PC-9 (cell line): ENCODE measurements at regions not wholly inside any gene's neighbourhood (a gene's known extent, or its start where the extent isn't known, plus 50 kb on each side); places are given as distances from the start of the nearest gene placed in this dataset.

Experiments
- BruUV-seq: library from RNA; stranded (reverse); fragments of 400-500 nt; replicated peaks from 2 replicates; lab custom pipeline; 2021; lab: Mats Ljungman, UMichigan
- CTCF ChIA-PET: fragments of 300-600 bp; sonication (Branson Sonifier 250); formaldehyde crosslinking; loops from one replicate; lab custom pipeline; 2022; ENCODE audit warnings: antibody characterized with exemption; lab: Charles Lee
- POLR2A ChIA-PET: fragments of 300-600 bp; sonication (Branson Sonifier 250); formaldehyde crosslinking; loops from one replicate; lab custom pipeline; 2022; ENCODE audit warnings: antibody characterized with exemption; ENCODE audit not compliant: unreplicated experiment; lab: Charles Lee
- DNase-seq, 2 experiments: peaks; one replicate each; pipeline versions ENCODE4 v3.0.0 to v3.0.0-alpha.2; 2015 to 2022; ENCODE audit warnings: mixed read lengths in 1 of 2
- H2AFZ ChIP-seq: fragments of 200-600 bp; sonication (generic); 2 replicates; pipeline ENCODE4 v1.8.1; 2017; ENCODE audit warnings: antibody characterized with exemption
- H3F3A ChIP-seq: fragments of 200-600 bp; sonication (generic); 2 replicates; pipeline ENCODE4 v1.8.1; 2017; ENCODE audit warnings: antibody characterized with exemption, mild to moderate bottlenecking, low read depth; ENCODE audit not compliant: insufficient read depth
- H3K27ac ChIP-seq: fragments of 200-600 bp; sonication (generic); 2 replicates; pipeline ENCODE4 v1.6.1; 2016; ENCODE audit warnings: mixed run types
- H3K27me3 ChIP-seq: fragments of 200-600 bp; sonication (generic); 2 replicates; pipeline ENCODE4 v1.6.1; 2016; ENCODE audit warnings: low read depth, mixed run types; ENCODE audit not compliant: insufficient read depth
- H3K36me3 ChIP-seq: fragments of 200-600 bp; sonication (generic); 2 replicates; pipeline ENCODE4 v1.6.1; 2016; ENCODE audit warnings: low read depth, mixed run types
- H3K4me1 ChIP-seq: fragments of 200-600 bp; sonication (generic); replicated peaks from 2 replicates; pipeline ENCODE4 v1.6.1; 2016; ENCODE audit warnings: mixed run types; ENCODE audit not compliant: insufficient read depth
- H3K4me2 ChIP-seq: fragments of 200-600 bp; sonication (generic); 2 replicates; pipeline ENCODE4 v1.6.1; 2017; ENCODE audit warnings: mixed run types
- H3K4me3 ChIP-seq: fragments of 200-600 bp; sonication (generic); 2 replicates; pipeline ENCODE4 v1.6.1; 2016; ENCODE audit warnings: mixed run types
- H3K79me2 ChIP-seq: fragments of 200-600 bp; sonication (generic); 2 replicates; pipeline ENCODE4 v1.6.1; 2017; ENCODE audit warnings: low read depth, mixed run types
- H3K9me2 ChIP-seq: fragments of 200-600 bp; sonication (generic); 2 replicates; pipeline ENCODE4 v1.8.1; 2017; ENCODE audit warnings: mild to moderate bottlenecking; ENCODE audit not compliant: insufficient read depth
- H3K9me3 ChIP-seq: fragments of 200-600 bp; sonication (generic); 2 replicates; pipeline ENCODE4 v1.8.1; 2016; ENCODE audit warnings: low read depth; ENCODE audit not compliant: insufficient read depth
- H4K20me1 ChIP-seq: fragments of 200-600 bp; sonication (generic); 2 replicates; pipeline ENCODE4 v1.8.1; 2017; ENCODE audit not compliant: insufficient read depth
- CTCF ChIP-seq: fragments of 200-600 bp; sonication (generic); conservative IDR thresholded peaks from 2 replicates; pipeline ENCODE4 v1.6.1; 2017; ENCODE audit warnings: mixed run types, antibody characterized with exemption, mild to moderate bottlenecking, moderate library complexity
- EZH2 ChIP-seq: fragments of 200-600 bp; sonication (generic); IDR thresholded peaks from 2 replicates; pipeline ENCODE4 v1.8.0; 2017; ENCODE audit warnings: antibody characterized with exemption, low read depth
- intact Hi-C: fragments of 100-400 bp; cut with micrococcal nuclease; formaldehyde crosslinking; loops from one replicate; pipeline ENCODE4 v1.10.0; 2022; ENCODE audit not compliant: unreplicated experiment

GRCh38 chr9:8136477-8136876 is 336.9 kb upstream of the DMAC1 start:
- no peaks in the 10 kb centered on the region for H3K79me2 ChIP-seq
- CTCF ChIA-PET, result no interaction called here
- H3K4me2 ChIP-seq, result no peak overlapping the region
- H4K20me1 ChIP-seq, result no peaks in the 10 kb centered on the region
- no peak for DNase-seq
- H3K4me3 ChIP-seq, result no peak overlapping the region
- H3K9me2 ChIP-seq, result no peaks in the 10 kb centered on the region
- no peak overlapping the region for H3K27ac ChIP-seq
- H2AFZ ChIP-seq, result no peak overlapping the region
- intact Hi-C loops, result no loop called here
- H3K27me3 ChIP-seq, result no peaks in the 10 kb centered on the region
- H3K4me1 ChIP-seq, result no peaks in the 10 kb centered on the region
- POLR2A ChIA-PET, result no interaction called here
- TF ChIP-seq EZH2 (no peak), CTCF (no peak)
- BruUV-seq, result no TSS peak
- H3K36me3 ChIP-seq, result no peaks in the 10 kb centered on the region
- H3F3A ChIP-seq, result no peaks in the 10 kb centered on the region
- H3K9me3 ChIP-seq, result no peaks in the 10 kb centered on the region

GRCh38 chr9:8134635-8135034 is 335.1 kb upstream of the DMAC1 start:
- H3K79me2 ChIP-seq, result no peaks in the 10 kb centered on the region
- CTCF ChIA-PET, result no interaction called here
- H3F3A ChIP-seq, result no peaks in the 10 kb centered on the region
- TF ChIP-seq EZH2 (no peak), CTCF (no peak)
- intact Hi-C loops, result no loop called here
- H3K4me1 ChIP-seq, result no peaks in the 10 kb centered on the region
- no peak overlapping the region for H2AFZ ChIP-seq
- POLR2A ChIA-PET, result no interaction called here
- H3K4me3 ChIP-seq, result no peak overlapping the region
- H3K9me2 ChIP-seq, result no peaks in the 10 kb centered on the region
- no TSS peak for BruUV-seq
- no peaks in the 10 kb centered on the region for H4K20me1 ChIP-seq
- H3K9me3 ChIP-seq, result no peaks in the 10 kb centered on the region
- H3K27ac ChIP-seq, result no peak overlapping the region
- DNase-seq, result no peak
- H3K4me2 ChIP-seq, result no peak overlapping the region
- H3K36me3 ChIP-seq, result no peaks in the 10 kb centered on the region
- H3K27me3 ChIP-seq, result no peaks in the 10 kb centered on the region

- Histone ChIP-seq H3K9me3 (no peaks in the 10 kb centered on the region), H3F3A (no peaks in the 10 kb centered on the region), H2AFZ (no peak overlapping the region), H3K4me1 (no peaks in the 10 kb centered on the region), H3K36me3 (no peaks in the 10 kb centered on the region), H3K27me3 (no peaks in the 10 kb centered on the region), H3K4me2 (no peak overlapping the region), H3K4me3 (no peak overlapping the region), H4K20me1 (no peaks in the 10 kb centered on the region), H3K9me2 (no peaks in the 10 kb centered on the region), H3K27ac (no peak overlapping the region), H3K79me2 (no peaks in the 10 kb centered on the region)
- intact Hi-C loops, result no loop called here
- CTCF ChIA-PET, result no interaction called here
- no peak for TF ChIP-seq CTCF
- no peak for TF ChIP-seq EZH2
- DNase-seq, result no peak
- BruUV-seq, result no TSS peak
- POLR2A ChIA-PET, result interaction anchor here (0.9 kb wide), 1 partner anchor 32 kb away, joined by 4 read pairs; no protein-coding TSS in a partner anchor
These were observed 334.0 kb upstream of the DMAC1 start for GRCh38 chr9:8133606-8134005.
